GM12878 (cell line): ENCODE measurements at regions not wholly inside any gene's neighbourhood (a gene's known extent, or its start where the extent isn't known, plus 50 kb on each side); places are given as distances from the start of the nearest gene placed in this dataset.

Source experiments
- E2F8 ChIP-seq: fragments of 450-650 bp; IDR thresholded peaks from 2 replicates; pipeline ENCODE4 v1.6.1; 2018; ENCODE audit warnings: mild to moderate bottlenecking, low read depth, moderate library complexity; ENCODE audit not compliant: partially characterized antibody
- EP300 ChIP-seq, 2 experiments: fragments of 150-350 bp in 1 of 2; IDR thresholded peaks; 2 replicates each; pipeline ENCODE4 v1.6.1; 2011 to 2012; ENCODE audit warnings: low read depth in 2 of 2, low read length in 2 of 2, borderline replicate concordance in 1 of 2, improper control_type of control experiment in 1 of 2, inconsistent platforms in 1 of 2; ENCODE audit not compliant: control insufficient read depth in 1 of 2
- ETV6 ChIP-seq, 2 experiments: fragments of 450-650 bp in 1 of 2; IDR thresholded peaks in 1 of 2; conservative IDR thresholded peaks in 1 of 2; 2 replicates each; pipeline ENCODE4 v1.6.1; 2014; ENCODE audit warnings: antibody characterized with exemption in 1 of 2, borderline replicate concordance in 1 of 2, low read depth in 1 of 2, mild to moderate bottlenecking in 1 of 2, moderate library complexity in 1 of 2
- SIX5 ChIP-seq: IDR thresholded peaks from 2 replicates; pipeline ENCODE4 v1.6.1; 2011; ENCODE audit warnings: mild to moderate bottlenecking, low read depth, low read length, moderate library complexity; ENCODE audit not compliant: severe bottlenecking
- ZNF217 ChIP-seq: fragments of 450-650 bp; IDR thresholded peaks from 2 replicates; pipeline ENCODE4 v1.6.1; 2017; ENCODE audit warnings: antibody characterized with exemption, mild to moderate bottlenecking
- TF ChIP-seq, protein P1 (sequence below): fragments of 450-650 bp; IDR thresholded peaks from 2 replicates; pipeline ENCODE4 v1.6.1; 2017; ENCODE audit warnings: mild to moderate bottlenecking, low read depth, inconsistent platforms; ENCODE audit not compliant: poor library complexity, severe bottlenecking

- TF ChIP-seq E2F8 (no peak), ZNF217 (no peak), EP300 (IDR thresholded peaks at IDR 0.05; ENCODE audit: borderline replicate concordance in 1 of 2, control insufficient read depth in 1 of 2, low read depth in 2 of 2, low read length in 2 of 2) (no peak), SIX5 (no peak), ETV6 (conservative IDR thresholded peaks at IDR 0.05 in 1 of 2, IDR thresholded peaks at IDR 0.05 in 1 of 2; ENCODE audit: borderline replicate concordance in 1 of 2, low read depth in 1 of 2) (no peak)
- TF ChIP-seq, protein P1, sequence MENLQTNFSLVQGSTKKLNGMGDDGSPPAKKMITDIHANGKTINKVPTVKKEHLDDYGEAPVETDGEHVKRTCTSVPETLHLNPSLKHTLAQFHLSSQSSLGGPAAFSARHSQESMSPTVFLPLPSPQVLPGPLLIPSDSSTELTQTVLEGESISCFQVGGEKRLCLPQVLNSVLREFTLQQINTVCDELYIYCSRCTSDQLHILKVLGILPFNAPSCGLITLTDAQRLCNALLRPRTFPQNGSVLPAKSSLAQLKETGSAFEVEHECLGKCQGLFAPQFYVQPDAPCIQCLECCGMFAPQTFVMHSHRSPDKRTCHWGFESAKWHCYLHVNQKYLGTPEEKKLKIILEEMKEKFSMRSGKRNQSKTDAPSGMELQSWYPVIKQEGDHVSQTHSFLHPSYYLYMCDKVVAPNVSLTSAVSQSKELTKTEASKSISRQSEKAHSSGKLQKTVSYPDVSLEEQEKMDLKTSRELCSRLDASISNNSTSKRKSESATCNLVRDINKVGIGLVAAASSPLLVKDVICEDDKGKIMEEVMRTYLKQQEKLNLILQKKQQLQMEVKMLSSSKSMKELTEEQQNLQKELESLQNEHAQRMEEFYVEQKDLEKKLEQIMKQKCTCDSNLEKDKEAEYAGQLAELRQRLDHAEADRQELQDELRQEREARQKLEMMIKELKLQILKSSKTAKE: no peak
Measured at GRCh38 chr6:135675862-135676261, 175.6 kb upstream of the PDE7B start (continued).
